ENCODE measurements at regions not wholly inside any gene's neighbourhood (a gene's known extent, or its start where the extent isn't known, plus 50 kb on each side); places are given as distances from the start of the nearest gene placed in this dataset.

DNA sequence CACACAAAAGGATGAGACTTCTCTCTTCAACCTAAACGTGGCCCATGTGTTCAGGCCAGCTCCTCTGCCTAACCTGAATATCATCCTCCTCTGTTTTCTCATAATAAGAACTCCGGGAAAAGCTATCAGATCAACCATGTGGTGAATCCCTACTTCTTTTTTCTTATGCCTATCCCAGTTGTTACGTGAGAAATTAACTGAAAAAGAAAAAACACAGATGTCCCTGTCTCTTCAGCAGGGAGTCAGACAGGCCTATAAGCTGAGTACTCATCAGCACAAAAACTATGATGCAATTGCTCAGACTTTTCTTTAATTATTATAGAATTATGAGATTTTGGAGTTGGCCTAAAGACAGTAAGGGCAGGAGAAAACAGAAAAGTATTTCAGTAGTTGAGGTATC is 613.0 kb upstream of the FSHR start:
- no peak for DNase-seq
- H2AFZ ChIP-seq (ENCODE audit: low read depth) = no peak overlapping the region
- no peaks in the 10 kb centered on the region for H3K4me1 ChIP-seq (ENCODE audit: control insufficient read depth in 1 of 2, insufficient read depth in 2 of 2, low read depth in 1 of 2, low read length in 1 of 2)
- no peaks in the 10 kb centered on the region for H4K20me1 ChIP-seq (ENCODE audit: insufficient read depth)
- POLR2A ChIA-PET = no interaction called here
- H3K9me2 ChIP-seq = no peaks in the 10 kb centered on the region
- no peak overlapping the region for H3K27ac ChIP-seq (ENCODE audit: low read depth in 2 of 2, low read length in 1 of 2)
- no peak overlapping the region for H3K9ac ChIP-seq
- no peaks in the 10 kb centered on the region for H3K36me3 ChIP-seq (replicated peaks in 1 of 2; ENCODE audit: control insufficient read depth in 1 of 2, insufficient read depth in 2 of 2, low read length in 1 of 2)
- no peaks in the 10 kb centered on the region for H3F3A ChIP-seq (replicated peaks; ENCODE audit: insufficient read depth)
- H3K4me3 ChIP-seq (ENCODE audit: low read depth in 2 of 2, low read length in 1 of 2) = no peak overlapping the region
- H3K4me2 ChIP-seq = no peak overlapping the region
- no peaks in the 10 kb centered on the region for H3K27me3 ChIP-seq (ENCODE audit: insufficient read depth)
- WGBS (ENCODE audit: low lambda C conversion rate) = 14% methylated on average over 3 of the region's 3 CpGs
- CTCF ChIA-PET = interaction anchor here (1.0 to 3.1 kb wide), 3 partner anchors 376 to 636 kb away, joined by 3 to 11 read pairs (median 3); no protein-coding TSS in a partner anchor
- TF ChIP-seq FOSL2 (IDR thresholded peaks at IDR 0.05; ENCODE audit: borderline replicate concordance, low read depth) = no peak
- no peak for TF ChIP-seq JUND (IDR thresholded peaks at IDR 0.05)
- no peak for TF ChIP-seq MEF2A (IDR thresholded peaks at IDR 0.05; ENCODE audit: borderline replicate concordance, low read depth)
- no peaks in the 10 kb centered on the region for H3K79me2 ChIP-seq (ENCODE audit: insufficient read depth)
- no peaks in the 10 kb centered on the region for H3K9me3 ChIP-seq

DNA sequence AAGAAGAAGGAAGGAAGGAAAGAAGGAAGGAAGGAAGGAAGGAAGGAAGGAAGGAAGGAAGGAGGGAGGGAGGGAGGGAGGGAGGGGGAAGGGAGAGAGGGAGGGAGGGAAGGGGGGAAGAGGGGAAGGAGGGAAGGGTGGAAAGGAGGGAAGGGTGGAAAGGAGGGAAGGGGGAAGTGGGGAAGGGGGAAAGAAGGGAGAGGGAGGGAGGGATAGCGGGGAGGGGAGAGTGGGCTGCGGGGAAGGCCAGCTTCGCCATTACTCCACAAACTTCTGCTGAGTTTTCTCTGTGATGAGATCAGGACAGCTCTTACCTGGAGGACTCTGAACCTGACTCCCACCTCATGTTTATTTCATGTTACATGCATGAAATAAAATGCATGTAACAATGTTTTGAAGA is 601.5 kb upstream of the FSHR start:
- CTCF ChIA-PET = no interaction called here
- Histone ChIP-seq H3K27ac (ENCODE audit: low read depth in 2 of 2, low read length in 1 of 2) (no peak overlapping the region), H3F3A (replicated peaks; ENCODE audit: insufficient read depth) (no peaks in the 10 kb centered on the region), H3K79me2 (ENCODE audit: insufficient read depth) (no peaks in the 10 kb centered on the region), H3K4me3 (ENCODE audit: low read depth in 2 of 2, low read length in 1 of 2) (no peak overlapping the region), H3K9me3 (no peaks in the 10 kb centered on the region), H3K4me1 (ENCODE audit: control insufficient read depth in 1 of 2, insufficient read depth in 2 of 2, low read depth in 1 of 2, low read length in 1 of 2) (no peaks in the 10 kb centered on the region), H3K27me3 (ENCODE audit: insufficient read depth) (no peaks in the 10 kb centered on the region), H3K4me2 (no peak overlapping the region), H4K20me1 (ENCODE audit: insufficient read depth) (no peaks in the 10 kb centered on the region), H3K9me2 (no peaks in the 10 kb centered on the region), H3K36me3 (replicated peaks in 1 of 2; ENCODE audit: control insufficient read depth in 1 of 2, insufficient read depth in 2 of 2, low read length in 1 of 2) (no peaks in the 10 kb centered on the region), H2AFZ (ENCODE audit: low read depth) (no peak overlapping the region), H3K9ac (no peak overlapping the region)
- TF ChIP-seq, protein P1, sequence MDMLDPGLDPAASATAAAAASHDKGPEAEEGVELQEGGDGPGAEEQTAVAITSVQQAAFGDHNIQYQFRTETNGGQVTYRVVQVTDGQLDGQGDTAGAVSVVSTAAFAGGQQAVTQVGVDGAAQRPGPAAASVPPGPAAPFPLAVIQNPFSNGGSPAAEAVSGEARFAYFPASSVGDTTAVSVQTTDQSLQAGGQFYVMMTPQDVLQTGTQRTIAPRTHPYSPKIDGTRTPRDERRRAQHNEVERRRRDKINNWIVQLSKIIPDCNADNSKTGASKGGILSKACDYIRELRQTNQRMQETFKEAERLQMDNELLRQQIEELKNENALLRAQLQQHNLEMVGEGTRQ (IDR thresholded peaks at IDR 0.05; ENCODE audit: borderline replicate concordance, low read depth, low read length) = no peak
- TF ChIP-seq RFX5 (IDR thresholded peaks at IDR 0.05; ENCODE audit: low read length) (no peak), ELF1 (IDR thresholded peaks at IDR 0.05) (no peak), NFIC (IDR thresholded peaks at IDR 0.05; ENCODE audit: borderline replicate concordance) (no peak), FOSL2 (IDR thresholded peaks at IDR 0.05; ENCODE audit: borderline replicate concordance, low read depth) (no peak), CHD2 (IDR thresholded peaks at IDR 0.05; ENCODE audit: low read length, partially characterized antibody) (no peak), NRF1 (IDR thresholded peaks at IDR 0.05; ENCODE audit: low read depth, low read length) (no peak), PBX3 (IDR thresholded peaks at IDR 0.05) (no peak), TCF12 (IDR thresholded peaks at IDR 0.05) (no peak)
- TF ChIP-seq, protein P2, sequence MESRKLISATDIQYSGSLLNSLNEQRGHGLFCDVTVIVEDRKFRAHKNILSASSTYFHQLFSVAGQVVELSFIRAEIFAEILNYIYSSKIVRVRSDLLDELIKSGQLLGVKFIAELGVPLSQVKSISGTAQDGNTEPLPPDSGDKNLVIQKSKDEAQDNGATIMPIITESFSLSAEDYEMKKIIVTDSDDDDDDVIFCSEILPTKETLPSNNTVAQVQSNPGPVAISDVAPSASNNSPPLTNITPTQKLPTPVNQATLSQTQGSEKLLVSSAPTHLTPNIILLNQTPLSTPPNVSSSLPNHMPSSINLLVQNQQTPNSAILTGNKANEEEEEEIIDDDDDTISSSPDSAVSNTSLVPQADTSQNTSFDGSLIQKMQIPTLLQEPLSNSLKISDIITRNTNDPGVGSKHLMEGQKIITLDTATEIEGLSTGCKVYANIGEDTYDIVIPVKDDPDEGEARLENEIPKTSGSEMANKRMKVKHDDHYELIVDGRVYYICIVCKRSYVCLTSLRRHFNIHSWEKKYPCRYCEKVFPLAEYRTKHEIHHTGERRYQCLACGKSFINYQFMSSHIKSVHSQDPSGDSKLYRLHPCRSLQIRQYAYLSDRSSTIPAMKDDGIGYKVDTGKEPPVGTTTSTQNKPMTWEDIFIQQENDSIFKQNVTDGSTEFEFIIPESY (IDR thresholded peaks at IDR 0.05; ENCODE audit: borderline replicate concordance, low read depth) = no peak
- 34% methylated on average over 3 of the region's 3 CpGs for WGBS (ENCODE audit: low lambda C conversion rate)
- DNase-seq = no peak
- POLR2A ChIA-PET = no interaction called here

All from SK-N-SH (cell line).